ENCODE measurements at regions not wholly inside any gene's neighbourhood (a gene's known extent, or its start where the extent isn't known, plus 50 kb on each side); places are given as distances from the start of the nearest gene placed in this dataset.

DNA sequence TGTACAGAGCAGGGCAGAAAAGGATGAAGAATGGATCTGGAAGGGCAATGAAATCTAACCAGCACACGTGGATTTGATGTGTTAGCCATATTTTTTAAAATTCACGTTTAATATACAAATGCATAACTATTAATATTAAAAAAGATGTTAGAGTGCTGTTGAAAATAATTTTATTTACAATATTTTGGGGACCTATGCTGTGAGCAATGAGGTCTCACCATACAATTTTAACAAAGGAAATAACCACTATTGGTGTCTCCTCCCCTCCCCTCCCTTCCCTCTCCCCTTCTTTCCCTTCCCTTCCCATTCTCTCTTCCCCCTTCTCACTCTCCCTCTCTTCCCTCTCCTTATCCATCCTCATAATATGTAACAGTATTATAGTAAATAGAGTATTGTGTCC is 64.2 kb upstream of the GPR139 start:
- TF ChIP-seq STAT1 (IDR thresholded peaks at IDR 0.05; ENCODE audit: unreplicated experiment): no peak
- TF ChIP-seq, protein P1, sequence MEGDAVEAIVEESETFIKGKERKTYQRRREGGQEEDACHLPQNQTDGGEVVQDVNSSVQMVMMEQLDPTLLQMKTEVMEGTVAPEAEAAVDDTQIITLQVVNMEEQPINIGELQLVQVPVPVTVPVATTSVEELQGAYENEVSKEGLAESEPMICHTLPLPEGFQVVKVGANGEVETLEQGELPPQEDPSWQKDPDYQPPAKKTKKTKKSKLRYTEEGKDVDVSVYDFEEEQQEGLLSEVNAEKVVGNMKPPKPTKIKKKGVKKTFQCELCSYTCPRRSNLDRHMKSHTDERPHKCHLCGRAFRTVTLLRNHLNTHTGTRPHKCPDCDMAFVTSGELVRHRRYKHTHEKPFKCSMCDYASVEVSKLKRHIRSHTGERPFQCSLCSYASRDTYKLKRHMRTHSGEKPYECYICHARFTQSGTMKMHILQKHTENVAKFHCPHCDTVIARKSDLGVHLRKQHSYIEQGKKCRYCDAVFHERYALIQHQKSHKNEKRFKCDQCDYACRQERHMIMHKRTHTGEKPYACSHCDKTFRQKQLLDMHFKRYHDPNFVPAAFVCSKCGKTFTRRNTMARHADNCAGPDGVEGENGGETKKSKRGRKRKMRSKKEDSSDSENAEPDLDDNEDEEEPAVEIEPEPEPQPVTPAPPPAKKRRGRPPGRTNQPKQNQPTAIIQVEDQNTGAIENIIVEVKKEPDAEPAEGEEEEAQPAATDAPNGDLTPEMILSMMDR (conservative IDR thresholded peaks at IDR 0.05; ENCODE audit: low read depth in 2 of 2): no peak
- TF ChIP-seq POLR2AphosphoS5 (IDR thresholded peaks at IDR 0.05; ENCODE audit: low read depth): no peak
- TF ChIP-seq ZNF114 (CRISPR knock-in tag; IDR thresholded peaks at IDR 0.05): no peak
- no peak for TF ChIP-seq EZH2 (IDR thresholded peaks at IDR 0.05; ENCODE audit: low read depth, unreplicated experiment)
- TF ChIP-seq, protein P2, sequence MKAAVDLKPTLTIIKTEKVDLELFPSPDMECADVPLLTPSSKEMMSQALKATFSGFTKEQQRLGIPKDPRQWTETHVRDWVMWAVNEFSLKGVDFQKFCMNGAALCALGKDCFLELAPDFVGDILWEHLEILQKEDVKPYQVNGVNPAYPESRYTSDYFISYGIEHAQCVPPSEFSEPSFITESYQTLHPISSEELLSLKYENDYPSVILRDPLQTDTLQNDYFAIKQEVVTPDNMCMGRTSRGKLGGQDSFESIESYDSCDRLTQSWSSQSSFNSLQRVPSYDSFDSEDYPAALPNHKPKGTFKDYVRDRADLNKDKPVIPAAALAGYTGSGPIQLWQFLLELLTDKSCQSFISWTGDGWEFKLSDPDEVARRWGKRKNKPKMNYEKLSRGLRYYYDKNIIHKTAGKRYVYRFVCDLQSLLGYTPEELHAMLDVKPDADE (IDR thresholded peaks at IDR 0.05): no peak
- TF ChIP-seq, protein P3, sequence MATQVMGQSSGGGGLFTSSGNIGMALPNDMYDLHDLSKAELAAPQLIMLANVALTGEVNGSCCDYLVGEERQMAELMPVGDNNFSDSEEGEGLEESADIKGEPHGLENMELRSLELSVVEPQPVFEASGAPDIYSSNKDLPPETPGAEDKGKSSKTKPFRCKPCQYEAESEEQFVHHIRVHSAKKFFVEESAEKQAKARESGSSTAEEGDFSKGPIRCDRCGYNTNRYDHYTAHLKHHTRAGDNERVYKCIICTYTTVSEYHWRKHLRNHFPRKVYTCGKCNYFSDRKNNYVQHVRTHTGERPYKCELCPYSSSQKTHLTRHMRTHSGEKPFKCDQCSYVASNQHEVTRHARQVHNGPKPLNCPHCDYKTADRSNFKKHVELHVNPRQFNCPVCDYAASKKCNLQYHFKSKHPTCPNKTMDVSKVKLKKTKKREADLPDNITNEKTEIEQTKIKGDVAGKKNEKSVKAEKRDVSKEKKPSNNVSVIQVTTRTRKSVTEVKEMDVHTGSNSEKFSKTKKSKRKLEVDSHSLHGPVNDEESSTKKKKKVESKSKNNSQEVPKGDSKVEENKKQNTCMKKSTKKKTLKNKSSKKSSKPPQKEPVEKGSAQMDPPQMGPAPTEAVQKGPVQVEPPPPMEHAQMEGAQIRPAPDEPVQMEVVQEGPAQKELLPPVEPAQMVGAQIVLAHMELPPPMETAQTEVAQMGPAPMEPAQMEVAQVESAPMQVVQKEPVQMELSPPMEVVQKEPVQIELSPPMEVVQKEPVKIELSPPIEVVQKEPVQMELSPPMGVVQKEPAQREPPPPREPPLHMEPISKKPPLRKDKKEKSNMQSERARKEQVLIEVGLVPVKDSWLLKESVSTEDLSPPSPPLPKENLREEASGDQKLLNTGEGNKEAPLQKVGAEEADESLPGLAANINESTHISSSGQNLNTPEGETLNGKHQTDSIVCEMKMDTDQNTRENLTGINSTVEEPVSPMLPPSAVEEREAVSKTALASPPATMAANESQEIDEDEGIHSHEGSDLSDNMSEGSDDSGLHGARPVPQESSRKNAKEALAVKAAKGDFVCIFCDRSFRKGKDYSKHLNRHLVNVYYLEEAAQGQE (IDR thresholded peaks at IDR 0.05; ENCODE audit: unreplicated experiment): no peak
- TF ChIP-seq EZH2phosphoT487 (IDR thresholded peaks at IDR 0.05; ENCODE audit: unreplicated experiment): no peak
- TF ChIP-seq NANOG (IDR thresholded peaks at IDR 0.05; ENCODE audit: borderline replicate concordance): no peak
- no peak for TF ChIP-seq CREB1 (CRISPR knock-in tag; IDR thresholded peaks at IDR 0.05; ENCODE audit: low read depth)
- no peak for TF ChIP-seq JUNB (IDR thresholded peaks at IDR 0.05; ENCODE audit: unreplicated experiment)

Measured in GM23338 (cell line).